ENCODE measurements at regions not wholly inside any gene's neighbourhood (a gene's known extent, or its start where the extent isn't known, plus 50 kb on each side); places are given as distances from the start of the nearest gene placed in this dataset.
A peak's percentile ranks its signal among the peaks of the same experiment; 100 is the strongest.

DNA sequence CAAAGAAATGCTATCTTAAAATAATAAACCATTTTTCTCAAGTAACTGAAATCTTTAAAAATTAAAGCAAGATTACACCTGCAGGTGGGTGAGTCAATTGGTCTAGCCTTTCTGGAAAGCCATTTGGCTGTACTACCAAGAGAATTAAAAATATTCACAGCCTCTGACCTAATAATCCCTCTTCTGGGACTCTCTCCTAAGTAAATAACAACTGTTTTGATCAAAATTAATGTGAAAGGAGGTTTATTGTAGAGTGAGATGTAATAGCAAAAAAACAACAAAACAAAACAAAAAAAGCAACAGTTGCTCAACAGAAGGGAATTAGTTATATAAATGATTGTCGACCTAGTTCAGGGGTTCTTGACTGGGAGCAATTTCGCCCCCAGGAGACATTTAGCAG, 89.0 kb downstream of the GEMIN8 start:
- H3K27me3 ChIP-seq = peaks cover 52% of the 10 kb centered on the region
- TF ChIP-seq CTCF (IDR thresholded peaks at IDR 0.05) (no peak), POLR2A (IDR thresholded peaks at IDR 0.05) (no peak)
- no peaks in the 10 kb centered on the region for H3K36me3 ChIP-seq (replicated peaks in 1 of 2)
- no peak overlapping the region for H3K27ac ChIP-seq
- no peak overlapping the region for H3K4me3 ChIP-seq
- H3K9me3 ChIP-seq (replicated peaks in 1 of 3) = no peaks in the 10 kb centered on the region
- peaks cover 3 to 9% of the 10 kb centered on the region in 2 donors for H3K4me1 ChIP-seq (replicated peaks in 1 of 2)
- DNase-seq = no peak
- intact Hi-C loops (cut with DNase I) = no loop called here
- 42 to 67% (median 57%) methylated on average over 2 of the region's 2 CpGs for WGBS, 4 donors

DNA sequence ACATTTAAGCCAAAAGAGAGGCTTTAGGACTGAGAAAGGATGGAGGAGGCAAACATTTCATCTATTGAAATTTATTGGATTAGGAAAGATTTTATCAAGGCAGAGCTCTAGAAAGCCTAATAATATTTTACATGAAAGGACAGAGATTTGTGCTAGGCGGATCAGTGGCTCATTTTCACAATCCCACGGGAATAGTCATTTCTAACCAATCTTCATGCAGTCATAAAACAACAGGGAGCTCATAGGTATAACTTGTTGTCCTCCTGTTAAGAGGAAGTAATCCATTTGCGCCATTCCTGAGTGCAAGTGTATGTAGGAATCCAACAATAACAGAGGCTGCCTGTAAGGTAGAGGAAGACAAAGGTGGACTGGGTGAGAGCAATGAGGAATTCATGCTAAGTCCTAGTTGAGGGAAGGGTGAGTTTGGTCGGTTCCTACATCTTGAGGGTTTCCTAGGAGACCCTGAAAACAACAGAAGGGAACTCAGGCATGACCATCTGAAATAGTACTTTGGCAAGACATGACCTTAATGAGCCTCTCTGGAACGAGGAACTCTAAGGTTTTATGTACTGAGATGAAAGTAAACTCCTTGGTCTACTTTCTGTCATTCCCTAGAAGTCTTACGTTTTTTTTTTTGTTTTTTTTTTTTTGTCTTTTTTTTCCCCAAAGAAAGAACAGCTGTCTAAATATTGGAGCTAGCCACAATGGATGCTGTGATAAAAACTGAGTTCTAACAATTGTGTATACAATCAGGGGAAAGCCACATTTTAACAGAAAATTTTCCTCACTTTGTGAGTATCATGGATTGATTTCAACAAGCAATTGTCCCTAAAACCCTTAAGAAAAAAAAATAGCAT, 89.7 kb downstream of the GEMIN8 start:
- no peak for DNase-seq
- Histone ChIP-seq H3K27ac (no peak overlapping the region), H3K27me3 (peaks cover 59% of the 10 kb centered on the region), H3K4me1 (replicated peaks in 1 of 2) (peaks cover 3 to 9% of the 10 kb centered on the region in 2 donors), H3K4me3 (no peak overlapping the region), H3K36me3 (replicated peaks in 1 of 2) (no peaks in the 10 kb centered on the region), H3K9me3 (replicated peaks in 1 of 3) (no peaks in the 10 kb centered on the region)
- 32 to 44% (median 36%) methylated on average over 6 of the region's 6 CpGs for WGBS, 4 donors
- intact Hi-C loops (cut with DNase I) = no loop called here
- TF ChIP-seq CTCF (IDR thresholded peaks at IDR 0.05) (no peak), POLR2A (IDR thresholded peaks at IDR 0.05) (no peak)

DNA sequence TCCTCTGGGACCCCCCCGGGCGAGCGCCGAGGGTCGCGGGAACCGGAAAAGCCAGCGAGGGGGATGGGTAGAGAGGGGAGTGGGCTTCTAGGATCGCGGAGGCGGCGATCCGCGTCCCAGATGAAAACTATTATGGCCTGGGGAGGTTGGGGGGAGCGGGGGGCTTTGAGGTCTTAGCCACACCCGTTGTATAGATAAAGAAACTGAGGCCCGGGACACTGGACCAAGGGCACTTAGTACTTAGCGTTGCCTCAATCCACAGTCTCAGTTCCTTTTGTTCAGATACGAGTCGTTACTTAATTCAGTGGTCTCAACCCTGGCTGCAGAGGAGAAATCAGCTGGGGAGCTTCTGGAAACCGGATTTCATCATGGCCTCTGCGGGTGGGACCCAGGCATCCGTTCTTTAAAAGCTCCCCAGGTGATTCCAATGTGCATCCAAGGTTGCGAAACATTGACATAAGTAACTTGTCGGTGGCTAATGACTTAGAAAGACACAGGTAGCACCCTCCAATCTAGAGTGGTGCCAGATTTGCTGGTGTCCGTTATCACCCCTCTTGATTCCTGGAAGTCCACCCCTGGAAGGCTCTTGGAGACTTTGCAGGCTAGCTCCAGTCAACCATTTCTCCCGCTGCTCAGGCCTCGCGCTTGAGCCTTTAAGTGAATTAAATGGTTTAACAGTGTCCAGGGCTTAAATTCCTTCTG, 90.7 kb downstream of the GEMIN8 start:
- no peak for DNase-seq
- Histone ChIP-seq H3K27ac (no peak overlapping the region), H3K27me3 (peaks cover 68% of the 10 kb centered on the region), H3K4me3 (peak overlapping the region in 1 of 4 donors; percentile 57), H3K4me1 (replicated peaks in 1 of 2) (peaks cover 3 to 9% of the 10 kb centered on the region in 2 donors), H3K36me3 (replicated peaks in 1 of 2) (no peaks in the 10 kb centered on the region), H3K9me3 (replicated peaks in 1 of 3) (no peaks in the 10 kb centered on the region)
- no peak for TF ChIP-seq POLR2A (IDR thresholded peaks at IDR 0.05)
- TF ChIP-seq CTCF (IDR thresholded peaks at IDR 0.05) = no peak
- WGBS, 4 donors = 7 to 13% (median 10%) methylated on average over 26 to 29 of the region's 29 CpGs; no CpG with 5 or more reads in 1 of the 4 donors
- intact Hi-C loops (cut with DNase I) = no loop called here

DNA sequence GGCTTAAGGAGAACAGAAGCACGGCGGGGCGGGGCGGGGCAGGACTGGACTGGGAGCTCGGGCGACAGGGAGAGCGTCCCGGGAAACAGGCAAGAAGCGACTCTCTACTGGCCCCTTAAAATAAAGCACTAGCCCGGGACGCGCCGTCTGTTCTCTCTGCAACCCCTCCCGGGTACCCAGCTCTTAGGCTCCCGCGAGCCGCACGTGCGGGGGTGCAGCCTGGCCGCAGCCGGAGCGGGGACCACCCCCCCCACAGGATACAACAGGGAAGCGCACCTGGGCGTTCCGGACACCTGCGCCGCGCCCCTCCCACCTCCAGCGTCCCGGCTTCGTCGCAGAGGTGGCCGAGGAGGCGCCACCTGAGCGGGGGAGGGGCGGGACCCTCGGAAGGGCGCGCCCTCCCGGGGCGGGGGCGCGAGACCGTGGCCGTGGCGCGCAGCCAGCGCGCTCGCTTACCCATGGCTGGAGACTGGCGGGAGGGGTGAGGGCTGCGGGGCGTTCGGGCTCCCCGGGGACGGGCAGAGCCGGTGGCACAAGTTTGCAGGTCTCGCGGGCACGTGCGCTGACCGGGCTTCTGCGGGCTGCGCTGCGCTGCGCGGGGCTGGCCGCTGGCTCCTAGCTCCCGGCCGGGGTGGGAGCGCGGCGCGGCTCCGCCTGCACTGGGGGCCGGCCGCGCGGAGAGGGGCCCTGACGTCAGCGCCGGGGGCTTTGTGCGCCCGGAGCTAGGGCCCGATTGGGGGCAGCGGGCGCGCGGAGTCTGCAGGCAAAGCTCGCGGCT, 91.5 kb downstream of the GEMIN8 start:
- H3K4me1 ChIP-seq (replicated peaks in 1 of 2) = peaks cover 3 to 9% of the 10 kb centered on the region in 2 donors
- DNase-seq = peak in 3 of 7 donors; percentile 5 to 14 (median 10)
- H3K27ac ChIP-seq = no peak overlapping the region
- WGBS, 4 donors = 0 to 1% (median 1%) methylated on average over 6 to 90 of the region's 91 CpGs
- TF ChIP-seq POLR2A (IDR thresholded peaks at IDR 0.05) (no peak), CTCF (IDR thresholded peaks at IDR 0.05) (no peak)
- H3K9me3 ChIP-seq (replicated peaks in 1 of 3) = no peaks in the 10 kb centered on the region
- peak overlapping the region in 2 of 4 donors; percentile 13 to 57 for H3K4me3 ChIP-seq
- H3K27me3 ChIP-seq = peaks cover 72% of the 10 kb centered on the region
- intact Hi-C loops (cut with DNase I) = no loop called here
- H3K36me3 ChIP-seq (replicated peaks in 1 of 2) = no peaks in the 10 kb centered on the region
